Stimulated activated CD8-positive, alpha-beta memory T cell treated with anti-CD3 and anti-CD28 coated beads, Interleukin-12 subunit alpha, Interleukin-12 subunit beta, amount 100 ng/mL, for 24 hours (primary cell): ENCODE measurements at regions not wholly inside any gene's neighbourhood (a gene's known extent, or its start where the extent isn't known, plus 50 kb on each side); places are given as distances from the start of the nearest gene placed in this dataset.

Experiments used
- DNase-seq: peaks from one replicate; pipeline ENCODE4 v3.0.0-alpha.2; 2020; ENCODE audit errors: extremely low read depth

- DNase-seq: no peak
Observed at GRCh38 chr22:48960980-48961660, 866.6 kb downstream of the BRD1 start.

GRCh38 chr22:48960576-48960975, 867.1 kb downstream of the BRD1 start:
- DNase-seq: no peak

GRCh38 chr22:48959496-48959895, 868.2 kb downstream of the BRD1 start:
- no peak for DNase-seq

- no peak for DNase-seq
Observed at GRCh38 chr22:48957987-48958321, 869.7 kb downstream of the BRD1 start.

GRCh38 chr22:48957311-48957986, 870.2 kb downstream of the BRD1 start:
- no peak for DNase-seq

- DNase-seq: no peak
Observed at GRCh38 chr22:48955351-48956311, 872.0 kb downstream of the BRD1 start.

GRCh38 chr22:48954781-48955311, 872.8 kb downstream of the BRD1 start:
- no peak for DNase-seq

GRCh38 chr22:48953830-48954229, 873.8 kb downstream of the BRD1 start:
- DNase-seq: no peak

GRCh38 chr22:48953103-48953720, 874.5 kb downstream of the BRD1 start:
- DNase-seq: no peak

GRCh38 chr22:48952256-48953102, 875.2 kb downstream of the BRD1 start:
- DNase-seq: no peak

GRCh38 chr22:48951836-48952235, 875.8 kb downstream of the BRD1 start:
- DNase-seq: no peak

GRCh38 chr22:48950151-48950915, 877.3 kb downstream of the BRD1 start:
- DNase-seq: no peak

GRCh38 chr22:48949375-48950149, 878.1 kb downstream of the BRD1 start:
- no peak for DNase-seq

- no peak for DNase-seq
Observed at GRCh38 chr22:48948575-48949170, 879.0 kb downstream of the BRD1 start.

GRCh38 chr22:48947636-48948035, 880.0 kb downstream of the BRD1 start:
- DNase-seq: no peak

- DNase-seq: no peak
Observed at GRCh38 chr22:48945621-48946458, 881.8 kb downstream of the BRD1 start.

- no peak for DNase-seq
Observed at GRCh38 chr22:48944751-48945620, 882.7 kb downstream of the BRD1 start.
